ENCODE measurements at regions not wholly inside any gene's neighbourhood (a gene's known extent, or its start where the extent isn't known, plus 50 kb on each side); places are given as distances from the start of the nearest gene placed in this dataset.
"Not testable (repeated sequence)": the region's sequence is repeated elsewhere in the genome, so short reads cannot be mapped to it uniquely, and the experiment has no call there.

DNA sequence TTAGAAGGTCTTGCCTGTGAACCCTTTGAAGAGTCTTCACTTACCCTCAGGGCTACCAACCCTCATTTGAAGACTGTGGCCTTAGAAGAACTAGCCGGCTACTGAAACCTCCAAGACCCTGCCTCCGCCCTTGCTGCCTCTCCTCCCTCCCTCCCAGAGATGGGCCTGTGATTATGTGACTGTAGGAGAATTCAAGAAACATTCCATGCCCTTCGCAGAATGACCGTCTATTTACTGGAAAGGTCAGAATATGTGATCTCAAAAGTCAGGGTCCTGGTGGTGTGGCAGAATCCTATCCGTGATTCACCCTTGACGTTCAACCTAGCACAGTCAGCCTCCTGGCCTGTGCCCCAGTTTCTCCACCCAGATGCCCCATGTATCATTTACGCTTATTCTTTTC is 109.6 kb downstream of the CTNND1 start:
- DNase-seq (ENCODE audit: low read depth in 4 of 4, low spot score in 2 of 4) = no peak

GRCh38 chr11:57873196-57873911 is 111.8 kb downstream of the CTNND1 start:
- no peak for DNase-seq (ENCODE audit: low read depth in 4 of 4, low spot score in 2 of 4)

GRCh38 chr11:57874981-57875380 is 113.4 kb downstream of the CTNND1 start:
- no peak for DNase-seq (ENCODE audit: low read depth in 4 of 4, low spot score in 2 of 4)

DNA sequence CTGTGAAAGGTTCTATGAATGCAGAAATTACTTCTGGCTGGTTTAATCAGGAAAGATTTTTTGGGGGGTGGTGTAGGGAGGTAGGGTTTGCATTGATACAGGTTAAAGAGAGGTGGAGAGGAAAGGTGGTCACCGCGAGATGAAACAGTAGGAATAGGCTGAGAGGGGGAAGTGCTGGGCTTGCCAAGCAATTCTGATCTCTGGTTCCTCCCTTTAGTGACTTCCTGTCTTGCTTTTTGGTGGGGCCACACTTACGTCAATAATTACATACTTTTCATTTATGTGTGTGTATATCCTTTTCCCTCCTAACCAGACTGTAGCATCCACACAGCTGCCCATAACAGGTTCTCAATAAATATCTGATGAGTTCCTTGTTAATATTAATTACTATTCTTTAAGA is 120.0 kb downstream of the CTNND1 start:
- no peak for DNase-seq (ENCODE audit: low read depth in 4 of 4, low spot score in 2 of 4)

GRCh38 chr11:57883630-57884029 is 122.0 kb downstream of the CTNND1 start:
- DNase-seq (ENCODE audit: low read depth in 4 of 4, low spot score in 2 of 4) = no peak

DNA sequence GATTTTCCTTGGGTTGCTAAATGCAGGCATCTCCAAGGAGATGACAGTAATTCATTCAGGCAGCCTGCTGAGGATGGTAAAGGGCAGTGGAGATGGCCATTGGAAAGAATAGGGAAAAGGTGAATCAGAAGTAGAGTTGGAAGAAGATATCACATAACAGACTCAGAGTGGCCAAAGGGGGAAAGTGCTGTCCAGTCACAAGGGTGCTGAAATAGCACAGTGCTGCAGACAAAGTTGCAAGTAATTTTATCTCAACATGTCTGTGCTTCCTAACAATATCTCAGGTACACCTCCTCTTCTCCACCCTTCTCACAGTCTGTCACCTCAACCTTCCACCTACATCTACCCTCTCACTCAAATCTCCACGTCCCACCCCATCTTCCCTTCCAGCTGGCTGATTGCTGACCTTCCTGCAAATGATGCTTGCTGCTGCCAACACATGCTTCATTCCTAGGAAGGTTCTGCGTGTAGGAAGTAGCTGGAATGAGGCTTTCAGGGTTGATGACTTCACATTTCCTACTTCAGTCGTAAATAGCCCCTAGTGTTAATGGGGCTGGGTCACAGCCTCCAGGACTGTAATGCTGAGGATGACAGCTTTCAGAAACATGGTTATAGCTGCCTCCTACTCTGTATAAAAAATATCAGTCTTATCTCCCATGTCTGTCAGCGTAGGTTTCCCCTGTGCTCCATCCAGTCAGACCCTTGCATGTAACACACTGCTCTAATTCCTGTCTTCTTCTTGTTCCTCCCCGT is 123.9 kb downstream of the CTNND1 start:
- peak in 3 of 4 donors; percentile 2 to 36 (median 10) for DNase-seq (ENCODE audit: low read depth in 4 of 4, low spot score in 2 of 4)

GRCh38 chr11:57888386-57888785 is 126.8 kb downstream of the CTNND1 start:
- no peak for DNase-seq (ENCODE audit: low read depth in 4 of 4, low spot score in 2 of 4)

- DNase-seq (ENCODE audit: low read depth in 4 of 4, low spot score in 2 of 4) = no peak
Observed at GRCh38 chr11:57890521-57890920, 128.9 kb downstream of the CTNND1 start.

GRCh38 chr11:57893200-57893599 is 130.5 kb upstream of the OR9Q1 start:
- DNase-seq (ENCODE audit: low read depth in 4 of 4, low spot score in 2 of 4) = not testable (repeated sequence)

GRCh38 chr11:57896361-57897145 is 127.1 kb upstream of the OR9Q1 start:
- DNase-seq (ENCODE audit: low read depth in 4 of 4, low spot score in 2 of 4) = no peak

DNA sequence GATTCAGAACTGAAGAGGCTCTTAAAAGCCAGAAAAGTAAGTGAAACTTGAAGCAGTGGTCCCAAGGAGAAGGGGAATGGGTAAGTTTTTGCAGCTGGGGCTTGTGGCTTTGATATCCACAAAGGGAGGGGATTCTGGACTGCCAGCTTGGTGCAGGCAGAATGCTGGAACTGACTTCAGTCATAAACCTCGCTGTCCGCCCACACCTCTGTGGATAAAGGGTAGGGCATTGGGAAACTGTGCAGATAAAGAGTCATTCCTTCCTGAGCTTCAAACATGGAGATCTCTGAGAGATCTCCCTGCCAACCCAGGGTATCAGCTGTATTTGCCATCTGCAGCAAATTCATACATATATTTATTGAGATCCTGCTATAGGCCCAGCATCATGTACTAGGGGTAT is 124.3 kb upstream of the OR9Q1 start:
- no peak for DNase-seq (ENCODE audit: low read depth in 4 of 4, low spot score in 2 of 4)

GRCh38 chr11:57900320-57900719 is 123.4 kb upstream of the OR9Q1 start:
- no peak for DNase-seq (ENCODE audit: low read depth in 4 of 4, low spot score in 2 of 4)

DNA sequence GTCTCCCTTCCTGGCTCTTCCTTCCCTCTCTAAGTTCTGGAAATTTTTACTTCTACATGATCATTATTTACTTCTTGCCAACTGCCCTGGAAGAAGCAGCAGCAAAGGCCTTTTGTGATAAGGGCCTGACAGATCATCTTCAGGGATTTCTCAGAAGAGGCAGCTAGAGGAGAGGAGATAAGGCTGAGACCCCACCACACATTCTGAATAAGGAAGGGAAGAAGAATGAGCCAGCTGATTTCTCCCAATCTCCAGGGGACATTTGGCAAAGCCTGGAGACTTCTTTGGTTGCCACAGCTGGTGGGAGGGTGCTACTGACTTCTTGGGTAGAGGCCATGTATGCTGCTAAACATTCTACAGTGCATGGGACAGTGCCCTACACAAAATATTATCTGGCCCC is 122.4 kb upstream of the OR9Q1 start:
- no peak for DNase-seq (ENCODE audit: low read depth in 4 of 4, low spot score in 2 of 4)

DNA sequence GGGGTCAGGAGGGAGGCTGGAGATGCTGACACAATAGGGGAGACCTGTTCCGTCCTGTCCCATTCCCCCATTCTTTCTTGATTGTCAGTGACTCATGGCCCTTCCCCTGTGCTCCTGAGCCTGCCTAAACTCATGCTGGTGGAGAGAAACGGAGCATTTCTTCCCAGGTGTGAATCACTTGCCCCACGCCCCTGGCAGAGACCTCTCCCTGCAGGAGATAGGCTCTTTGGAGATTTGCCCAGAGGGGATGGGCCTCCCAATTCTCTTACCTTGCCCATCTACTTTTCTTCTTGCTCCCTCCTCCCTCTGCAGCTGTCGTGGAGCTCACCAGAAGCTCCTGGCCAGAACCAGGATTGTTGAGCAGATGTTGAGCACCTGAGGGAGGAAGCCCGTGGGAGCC is 121.9 kb upstream of the OR9Q1 start:
- no peak for DNase-seq (ENCODE audit: low read depth in 4 of 4, low spot score in 2 of 4)

DNA sequence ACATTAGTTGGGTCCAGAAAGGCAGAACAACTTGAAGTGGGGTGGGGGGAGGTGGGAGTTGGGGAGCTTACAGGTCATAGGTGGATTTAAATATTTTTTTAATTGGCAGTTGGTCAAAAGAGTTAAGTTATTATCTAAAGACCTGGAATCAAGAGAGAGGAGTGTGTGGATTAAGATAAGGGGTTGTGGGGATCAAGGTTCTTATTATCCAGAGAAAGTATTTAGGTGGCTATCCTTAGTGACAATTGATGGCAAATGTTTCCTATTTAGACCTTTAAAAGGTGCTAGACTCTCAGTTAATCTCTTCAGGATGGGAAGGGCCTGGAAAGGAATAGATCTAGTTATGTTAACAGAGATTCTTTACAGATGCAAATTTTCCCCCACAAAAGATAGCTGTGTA is 120.7 kb upstream of the OR9Q1 start:
- no peak for DNase-seq (ENCODE audit: low read depth in 4 of 4, low spot score in 2 of 4)

- no peak for DNase-seq (ENCODE audit: low read depth in 4 of 4, low spot score in 2 of 4)
Observed at GRCh38 chr11:57903441-57904123, 120.1 kb upstream of the OR9Q1 start.

GRCh38 chr11:57904376-57904775 is 119.3 kb upstream of the OR9Q1 start:
- no peak for DNase-seq (ENCODE audit: low read depth in 4 of 4, low spot score in 2 of 4)

GRCh38 chr11:57905439-57905838 is 118.2 kb upstream of the OR9Q1 start:
- no peak for DNase-seq (ENCODE audit: low read depth in 4 of 4, low spot score in 2 of 4)

- DNase-seq (ENCODE audit: low read depth in 4 of 4, low spot score in 2 of 4) = not testable (repeated sequence)
Observed at GRCh38 chr11:57908399-57908798, 115.3 kb upstream of the OR9Q1 start.

DNA sequence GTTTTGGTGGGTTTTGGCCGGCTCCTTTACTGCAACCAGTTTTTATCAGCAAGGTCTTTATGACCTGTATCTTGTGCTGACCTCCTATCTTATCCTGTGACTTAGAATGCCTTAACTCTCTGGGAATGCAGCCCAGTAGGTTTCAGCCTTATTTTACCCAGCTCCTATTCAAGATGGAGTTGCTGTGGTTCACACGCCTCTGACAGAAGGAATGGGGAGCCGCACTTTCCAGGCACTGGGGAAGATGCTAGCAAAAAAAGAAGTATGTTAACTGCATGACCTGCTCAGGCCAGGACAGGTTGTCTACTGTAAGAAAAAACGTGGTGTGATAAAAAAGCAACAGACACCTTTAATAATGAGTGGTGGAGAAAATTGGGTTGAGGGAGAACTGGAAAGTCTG is 112.2 kb upstream of the OR9Q1 start:
- DNase-seq (ENCODE audit: low read depth in 4 of 4, low spot score in 2 of 4) = not testable (repeated sequence)
